Calu3 (cell line): ENCODE measurements at regions not wholly inside any gene's neighbourhood (a gene's known extent, or its start where the extent isn't known, plus 50 kb on each side); places are given as distances from the start of the nearest gene placed in this dataset.
"Not testable (repeated sequence)": the region's sequence is repeated elsewhere in the genome, so short reads cannot be mapped to it uniquely, and the experiment has no call there.

ENCODE experiments used
- BruUV-seq: library from RNA; stranded (reverse); fragments of 400-500 nt; replicated peaks from 2 replicates; lab custom pipeline; 2021; lab: Mats Ljungman, UMichigan
- CTCF ChIA-PET: fragments of 300-600 bp; sonication (Branson Sonifier 250); formaldehyde crosslinking; loops from one replicate; lab custom pipeline; 2022; ENCODE audit warnings: antibody characterized with exemption; lab: Charles Lee
- DNase-seq: peaks from one replicate; pipeline ENCODE4 v3.0.0; 2022
- H3K27ac Mint-ChIP-seq: one replicate; pipeline ENCODE4 v1.8.0; 2022; ENCODE audit warnings: mixed read lengths; ENCODE audit not compliant: unreplicated experiment
- H3K27me3 Mint-ChIP-seq: one replicate; pipeline ENCODE4 v1.8.0; 2022; ENCODE audit warnings: mixed read lengths; ENCODE audit not compliant: unreplicated experiment
- H3K36me3 Mint-ChIP-seq: one replicate; pipeline ENCODE4 v1.8.0; 2022; ENCODE audit warnings: mild to moderate bottlenecking, moderate library complexity, mixed read lengths; ENCODE audit not compliant: insufficient read depth, unreplicated experiment
- H3K4me1 Mint-ChIP-seq: one replicate; pipeline ENCODE4 v1.8.0; 2022; ENCODE audit warnings: mild to moderate bottlenecking, low read depth, mixed read lengths; ENCODE audit not compliant: unreplicated experiment
- H3K4me3 Mint-ChIP-seq: one replicate; pipeline ENCODE4 v1.8.0; 2022; ENCODE audit warnings: mild to moderate bottlenecking, low read depth, moderate library complexity, mixed read lengths; ENCODE audit not compliant: unreplicated experiment
- H3K9me3 Mint-ChIP-seq: one replicate; pipeline ENCODE4 v1.8.0; 2022; ENCODE audit warnings: low read depth, mixed read lengths; ENCODE audit not compliant: unreplicated experiment
- intact Hi-C: fragments of 100-400 bp; cut with micrococcal nuclease; formaldehyde crosslinking; loops from one replicate; pipeline ENCODE4 v1.10.0; 2022; ENCODE audit not compliant: unreplicated experiment
- TF ChIP-seq, protein P1 (sequence below): fragments of 200-600 bp; IDR thresholded peaks from one replicate; pipeline ENCODE4 v1.8.0; 2022; ENCODE audit warnings: antibody characterized with exemption; ENCODE audit not compliant: unreplicated experiment

DNA sequence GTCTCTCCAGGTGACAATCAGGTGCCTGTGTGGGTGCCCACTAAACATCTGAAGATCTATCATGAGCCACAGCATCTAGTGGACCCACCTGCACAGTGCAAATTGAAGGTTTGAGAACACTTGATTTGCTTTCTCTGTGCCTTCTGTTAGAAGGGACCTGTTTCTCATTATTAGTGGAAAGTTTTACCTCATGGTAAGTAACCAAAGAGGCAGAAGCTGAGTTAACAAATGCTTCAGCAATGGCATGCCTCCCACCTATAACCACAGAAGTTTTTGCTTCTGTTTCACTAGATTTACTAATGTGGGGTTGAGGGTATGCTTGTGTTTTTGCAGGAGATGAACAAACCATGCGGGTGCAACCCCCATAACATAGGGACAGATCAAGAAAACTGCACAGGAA is 297.4 kb upstream of the DKK2 start:
- no peak for DNase-seq
- H3K9me3 Mint-ChIP-seq, result peaks cover 2% of the 10 kb centered on the region
- peaks cover 4% of the 10 kb centered on the region for H3K4me1 Mint-ChIP-seq
- TF ChIP-seq, protein P1, sequence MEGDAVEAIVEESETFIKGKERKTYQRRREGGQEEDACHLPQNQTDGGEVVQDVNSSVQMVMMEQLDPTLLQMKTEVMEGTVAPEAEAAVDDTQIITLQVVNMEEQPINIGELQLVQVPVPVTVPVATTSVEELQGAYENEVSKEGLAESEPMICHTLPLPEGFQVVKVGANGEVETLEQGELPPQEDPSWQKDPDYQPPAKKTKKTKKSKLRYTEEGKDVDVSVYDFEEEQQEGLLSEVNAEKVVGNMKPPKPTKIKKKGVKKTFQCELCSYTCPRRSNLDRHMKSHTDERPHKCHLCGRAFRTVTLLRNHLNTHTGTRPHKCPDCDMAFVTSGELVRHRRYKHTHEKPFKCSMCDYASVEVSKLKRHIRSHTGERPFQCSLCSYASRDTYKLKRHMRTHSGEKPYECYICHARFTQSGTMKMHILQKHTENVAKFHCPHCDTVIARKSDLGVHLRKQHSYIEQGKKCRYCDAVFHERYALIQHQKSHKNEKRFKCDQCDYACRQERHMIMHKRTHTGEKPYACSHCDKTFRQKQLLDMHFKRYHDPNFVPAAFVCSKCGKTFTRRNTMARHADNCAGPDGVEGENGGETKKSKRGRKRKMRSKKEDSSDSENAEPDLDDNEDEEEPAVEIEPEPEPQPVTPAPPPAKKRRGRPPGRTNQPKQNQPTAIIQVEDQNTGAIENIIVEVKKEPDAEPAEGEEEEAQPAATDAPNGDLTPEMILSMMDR, result no peak
- CTCF ChIA-PET, result no interaction called here
- H3K27me3 Mint-ChIP-seq, result no peaks in the 10 kb centered on the region
- no peaks in the 10 kb centered on the region for H3K36me3 Mint-ChIP-seq
- no peak overlapping the region for H3K4me3 Mint-ChIP-seq
- no TSS peak for BruUV-seq
- intact Hi-C loops, result no loop called here
- no peak overlapping the region for H3K27ac Mint-ChIP-seq

DNA sequence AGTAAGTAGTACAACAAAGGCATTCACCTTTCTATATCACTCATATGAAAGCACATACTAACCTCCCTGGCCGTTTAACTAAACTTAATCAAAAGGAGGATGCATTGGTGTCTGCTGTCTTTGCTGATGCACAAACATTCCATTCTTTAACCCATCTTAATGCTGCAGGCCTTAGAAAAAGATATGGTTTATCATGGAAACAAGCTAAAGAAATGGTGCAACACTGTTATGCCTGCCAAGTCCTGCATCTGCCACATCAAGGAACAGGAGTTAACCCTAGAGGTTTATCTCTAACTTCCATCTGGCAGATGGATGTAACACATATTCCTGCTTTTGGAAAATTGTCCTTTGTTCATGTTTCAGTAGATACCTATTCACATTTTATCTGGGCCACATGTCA is 296.5 kb upstream of the DKK2 start:
- peaks cover 11% of the 10 kb centered on the region for H3K4me1 Mint-ChIP-seq
- BruUV-seq, DNase-seq, H3K27me3 Mint-ChIP-seq, H3K4me3 Mint-ChIP-seq, intact Hi-C loops, H3K36me3 Mint-ChIP-seq, H3K9me3 Mint-ChIP-seq, H3K27ac Mint-ChIP-seq, CTCF ChIA-PET: not testable (repeated sequence)

DNA sequence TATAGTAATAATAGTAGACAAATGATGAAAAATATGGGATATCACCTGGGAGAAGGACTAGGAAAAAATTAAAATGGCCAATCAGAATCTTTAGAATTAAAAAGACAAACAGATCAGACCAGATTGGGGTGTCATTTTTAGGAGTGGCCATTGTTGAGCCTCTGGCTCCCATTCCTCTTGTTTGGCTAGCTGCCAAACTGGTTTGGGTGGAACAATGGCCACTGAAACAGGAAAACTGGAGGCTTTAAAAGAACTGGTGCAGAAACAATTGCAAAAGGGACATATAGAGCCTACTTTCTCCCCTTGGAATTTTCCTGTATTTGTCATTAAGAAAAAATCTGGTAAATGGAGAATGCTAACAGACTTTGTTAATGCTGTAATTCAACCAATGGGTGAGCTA is 294.8 kb upstream of the DKK2 start:
- intact Hi-C loops, result no loop called here
- Mint-ChIP-seq H3K9me3 (peaks cover 3% of the 10 kb centered on the region), H3K4me3 (no peak overlapping the region), H3K4me1 (peaks cover 11% of the 10 kb centered on the region), H3K36me3 (no peaks in the 10 kb centered on the region), H3K27ac (no peak overlapping the region), H3K27me3 (no peaks in the 10 kb centered on the region)
- TF ChIP-seq, protein P1, result no peak
- CTCF ChIA-PET, result interaction anchor here (0.5 kb wide), 1 partner anchor 60 kb away, joined by 4 read pairs; no protein-coding TSS in a partner anchor
- BruUV-seq, result no TSS peak
- DNase-seq, result no peak

DNA sequence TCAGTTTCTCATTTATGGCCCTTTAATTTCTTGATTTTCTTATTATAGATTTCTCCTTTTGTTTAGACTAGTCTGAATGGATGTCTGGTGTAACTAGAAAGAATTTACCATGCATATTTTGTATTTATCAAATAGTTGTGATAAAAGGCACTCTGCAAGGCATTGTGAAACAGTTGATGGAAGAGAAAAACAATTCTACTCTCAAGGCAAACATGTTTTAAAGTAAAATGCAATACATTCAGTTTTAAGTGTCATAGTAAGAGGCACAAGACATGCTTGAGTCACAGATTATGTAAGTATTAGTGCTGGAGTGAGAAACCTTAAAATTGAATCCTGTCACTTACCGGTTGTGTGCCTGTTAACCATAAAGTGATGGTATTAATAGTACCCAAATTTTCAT is 283.3 kb upstream of the DKK2 start:
- no TSS peak for BruUV-seq

DNA sequence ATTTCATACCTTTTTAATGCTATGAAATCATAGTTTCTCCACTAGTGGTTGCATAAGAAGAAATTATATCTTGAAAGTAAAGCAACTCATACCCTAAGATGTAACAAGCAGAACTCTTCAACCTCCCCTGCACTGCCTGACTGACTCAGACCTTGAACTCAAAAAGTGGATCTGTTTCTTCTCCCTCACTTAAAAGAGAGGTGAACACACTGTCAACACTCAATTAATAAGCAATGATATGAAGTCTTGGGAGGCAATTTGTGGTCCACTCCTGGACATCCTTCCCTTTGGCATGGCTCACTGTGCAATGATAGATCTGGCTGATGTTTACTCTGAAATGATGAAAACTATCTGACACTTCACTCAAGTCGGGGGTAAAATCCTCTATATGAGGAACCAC is 282.0 kb upstream of the DKK2 start:
- BruUV-seq, result no TSS peak
- H3K4me3 Mint-ChIP-seq, result no peak overlapping the region
- DNase-seq, result no peak
- H3K27ac Mint-ChIP-seq, result no peak overlapping the region
- intact Hi-C loops, result no loop called here
- no peaks in the 10 kb centered on the region for H3K36me3 Mint-ChIP-seq
- TF ChIP-seq, protein P1, result no peak
- H3K9me3 Mint-ChIP-seq, result no peaks in the 10 kb centered on the region
- no peaks in the 10 kb centered on the region for H3K27me3 Mint-ChIP-seq
- CTCF ChIA-PET, result no interaction called here
- no peaks in the 10 kb centered on the region for H3K4me1 Mint-ChIP-seq

More for the DNA sequence above, 283.3 kb upstream of the DKK2 start:
- DNase-seq, result no peak
- no peaks in the 10 kb centered on the region for H3K4me1 Mint-ChIP-seq
- TF ChIP-seq, protein P1, result no peak
- H3K27ac Mint-ChIP-seq, result no peak overlapping the region
- no peaks in the 10 kb centered on the region for H3K9me3 Mint-ChIP-seq
- no peaks in the 10 kb centered on the region for H3K27me3 Mint-ChIP-seq
- intact Hi-C loops, result no loop called here
- H3K4me3 Mint-ChIP-seq, result no peak overlapping the region
- CTCF ChIA-PET, result no interaction called here
- H3K36me3 Mint-ChIP-seq, result no peaks in the 10 kb centered on the region
